ENCODE measurements at regions not wholly inside any gene's neighbourhood (a gene's known extent, or its start where the extent isn't known, plus 50 kb on each side); places are given as distances from the start of the nearest gene placed in this dataset.

GRCh38 chr2:104384961-104385360, 469.0 kb upstream of the POU3F3 start:
- no peak overlapping the region for H2BK12ac ChIP-seq (ENCODE audit: low read depth, low read length)
- H3K9ac ChIP-seq (replicated peaks in 1 of 4; ENCODE audit: extremely low read depth in 1 of 4, low read depth in 3 of 4, low read length in 3 of 4), result no peak overlapping the region
- H4K5ac ChIP-seq (ENCODE audit: insufficient read length, low read depth, low read length), result no peak overlapping the region
- no peak overlapping the region for H2AFZ ChIP-seq (ENCODE audit: low read length)
- 91% methylated on average over 5 of the region's 5 CpGs; no CpG with 5 or more reads in 1 of the 2 experiments for WGBS, 2 experiments (ENCODE audit: extremely low coverage in 1 of 2, insufficient coverage in 1 of 2, insufficient read length in 1 of 2, insufficient replicate concordance in 2 of 2, low coverage in 1 of 2, low lambda C conversion rate in 2 of 2, missing lambda C conversion rate in 1 of 2)
- DNase-seq (ENCODE audit: low read depth in 1 of 2, low spot score in 2 of 2), result no peak
- peaks cover 0 to 3% of the 10 kb centered on the region in 2 experiments; a peak in 1 of 4 replicates for H3K9me3 ChIP-seq (ENCODE audit: insufficient read depth in 2 of 2, low read depth in 1 of 2, low read length in 1 of 2)
- H3K79me1 ChIP-seq (ENCODE audit: low read depth, low read length), result no peaks in the 10 kb centered on the region
- H4K91ac ChIP-seq (replicated peaks; ENCODE audit: insufficient read length, low read length), result no peak overlapping the region
- H2BK5ac ChIP-seq (ENCODE audit: low read depth, low read length), result no peak overlapping the region
- H4K20me1 ChIP-seq (replicated peaks in 1 of 2; ENCODE audit: control insufficient read depth in 1 of 2, insufficient read depth in 2 of 2, low read length in 2 of 2), result no peaks in the 10 kb centered on the region
- no peaks in the 10 kb centered on the region for H3K36me3 ChIP-seq (ENCODE audit: control insufficient read depth in 2 of 4, insufficient read depth in 4 of 4, low read length in 3 of 4)
- H3K79me2 ChIP-seq (ENCODE audit: control insufficient read depth in 1 of 2, insufficient read depth in 2 of 2, low read length in 2 of 2), result no peaks in the 10 kb centered on the region
- H2BK15ac ChIP-seq (ENCODE audit: low read length), result no peak overlapping the region
- H2AK5ac ChIP-seq (ENCODE audit: low read depth, low read length), result no peak overlapping the region
- H2BK120ac ChIP-seq (replicated peaks; ENCODE audit: low read depth, low read length), result no peak overlapping the region
- no peak overlapping the region for H3K4me2 ChIP-seq (ENCODE audit: insufficient read depth in 1 of 2, low read depth in 2 of 2, low read length in 2 of 2)
- H4K8ac ChIP-seq (ENCODE audit: extremely low read depth, insufficient read depth, low read length), result no peak overlapping the region
- H3K27me3 ChIP-seq (replicated peaks in 1 of 4; ENCODE audit: control insufficient read depth in 3 of 4, extremely low read depth in 1 of 4, insufficient read depth in 3 of 4, low read length in 3 of 4), result no peaks in the 10 kb centered on the region; a peak in 1 of 7 replicates
- no peak overlapping the region for H3K4ac ChIP-seq (replicated peaks; ENCODE audit: insufficient read length, low read depth, low read length)
- no peak overlapping the region for H3K18ac ChIP-seq (ENCODE audit: extremely low read depth, low read length)
- no peak overlapping the region for H2BK20ac ChIP-seq (ENCODE audit: low read length)
- ChIA-PET POLR2A (ENCODE audit: partially characterized antibody) (no interaction called here), CTCF (ENCODE audit: partially characterized antibody) (no interaction called here)
- H3K4me3 ChIP-seq (ENCODE audit: extremely low read depth in 1 of 4, insufficient read depth in 2 of 4, low read depth in 3 of 4, low read length in 4 of 4), result no peak overlapping the region
- no peak overlapping the region for H3K14ac ChIP-seq (ENCODE audit: insufficient read length)
- no peak for TF ChIP-seq EGR1 (IDR thresholded peaks at IDR 0.05; ENCODE audit: borderline replicate concordance, low read depth, low read length)
- no peak for TF ChIP-seq BRCA1 (IDR thresholded peaks at IDR 0.05; ENCODE audit: low read depth, low read length)
- no peak for TF ChIP-seq ASH2L (IDR thresholded peaks at IDR 0.05; ENCODE audit: low read length)
- TF ChIP-seq POLR2A (IDR thresholded peaks at IDR 0.05; ENCODE audit: control extremely low read depth in 1 of 2, low read depth in 2 of 2, low read length in 2 of 2), result no peak
- no peak for TF ChIP-seq ATF3 (IDR thresholded peaks at IDR 0.05; ENCODE audit: insufficient read depth, low read depth, low read length)
- TF ChIP-seq CTBP2 (IDR thresholded peaks at IDR 0.05; ENCODE audit: borderline replicate concordance, insufficient read depth, insufficient read length, low read length), result no peak
- no peak for TF ChIP-seq SRF (IDR thresholded peaks at IDR 0.05; ENCODE audit: low read depth, low read length)
- no peak for TF ChIP-seq MAFK (IDR thresholded peaks at IDR 0.05; ENCODE audit: low read depth, low read length)
- TF ChIP-seq TCF12 (IDR thresholded peaks at IDR 0.05; ENCODE audit: low read depth, low read length), result no peak
- TF ChIP-seq YY1 (IDR thresholded peaks at IDR 0.05; ENCODE audit: low read depth, low read length), result no peak
- no peak for TF ChIP-seq TBP (IDR thresholded peaks at IDR 0.05; ENCODE audit: low read depth, low read length)
- TF ChIP-seq BCL11A (IDR thresholded peaks at IDR 0.05; ENCODE audit: low read depth in 2 of 2, low read length in 2 of 2), result no peak
- no peak for TF ChIP-seq SP4 (IDR thresholded peaks at IDR 0.05; ENCODE audit: low read length)
- no peak overlapping the region for H3K23ac ChIP-seq (ENCODE audit: insufficient read length)
- no peak for FAIRE-seq
- H3K56ac ChIP-seq (replicated peaks; ENCODE audit: insufficient read length, low read depth, low read length), result no peak overlapping the region
- no peak overlapping the region for H3K27ac ChIP-seq (ENCODE audit: low read depth, low read length)
- H3K4me1 ChIP-seq (replicated peaks in 1 of 4; ENCODE audit: control insufficient read depth in 3 of 4, insufficient read depth in 4 of 4, low read length in 3 of 4), result peaks cover 0 to 3% (median 0%) of the 10 kb centered on the region in 4 experiments; a peak in 1 of 7 replicates
- H3K23me2 ChIP-seq (ENCODE audit: low read depth, low read length), result no peaks in the 10 kb centered on the region

Measured in H1 (cell line).